Stimulated activated naive CD8-positive, alpha-beta T cell treated with anti-CD3 and anti-CD28 coated beads, Interleukin-15, amount 100 ng/mL, for 72 hours (primary cell): ENCODE measurements at regions not wholly inside any gene's neighbourhood (a gene's known extent, or its start where the extent isn't known, plus 50 kb on each side); places are given as distances from the start of the nearest gene placed in this dataset.

ENCODE experiments used
- ATAC-seq: fragments of 150-1000 bp; cut with Tn5 transposase; 2 replicates; pipeline ENCODE4 v1.10.0; 2021; ENCODE audit warnings: mild to moderate bottlenecking, moderate library complexity
- DNase-seq, 2 donors: peaks; one replicate each; pipeline ENCODE4 v3.0.0; 2021 to 2022
- H3K27ac Mint-ChIP-seq, 2 donors: one replicate each; pipeline ENCODE4 v1.8.0; 2022; ENCODE audit warnings: mild to moderate bottlenecking in 2 of 2, mixed read lengths in 2 of 2, moderate library complexity in 2 of 2
- H3K27me3 Mint-ChIP-seq: one replicate; pipeline ENCODE4 v1.8.0; 2022; ENCODE audit warnings: mixed read lengths
- H3K4me1 Mint-ChIP-seq: one replicate; pipeline ENCODE4 v1.8.0; 2022; ENCODE audit warnings: mild to moderate bottlenecking, mixed read lengths
- H3K4me3 Mint-ChIP-seq, 2 donors: one replicate each; pipeline ENCODE4 v1.8.0; 2022; ENCODE audit warnings: mild to moderate bottlenecking in 2 of 2, mixed read lengths in 2 of 2, moderate library complexity in 1 of 2
- H3K9me3 Mint-ChIP-seq, 2 donors: one replicate each; pipeline ENCODE4 v1.8.0; 2022; ENCODE audit warnings: mixed read lengths in 2 of 2

- peak overlapping the region in 1 of 2 donors; percentile 20 for H3K27ac Mint-ChIP-seq
- H3K9me3 Mint-ChIP-seq = no peaks in the 10 kb centered on the region
- H3K4me1 Mint-ChIP-seq = peaks cover 40% of the 10 kb centered on the region
Measured at GRCh38 chr17:36730857-36731490, 129.6 kb downstream of the MRM1 start.

GRCh38 chr17:36731811-36732210, 130.4 kb downstream of the MRM1 start:
- Mint-ChIP-seq H3K4me3 (no peak overlapping the region), H3K27me3 (peaks cover 40% of the 10 kb centered on the region), H3K4me1 (peaks cover 32% of the 10 kb centered on the region), H3K27ac (no peak overlapping the region), H3K9me3 (no peaks in the 10 kb centered on the region)
- ATAC-seq = no peak
- DNase-seq = no peak

More at GRCh38 chr17:36730857-36731490, 129.6 kb downstream of the MRM1 start:
- no peak for DNase-seq
- ATAC-seq = no peak
- Mint-ChIP-seq H3K4me3 (no peak overlapping the region), H3K27me3 (peaks cover 34% of the 10 kb centered on the region)

GRCh38 chr17:36732351-36732750, 131.0 kb downstream of the MRM1 start:
- Mint-ChIP-seq H3K27ac (peak overlapping the region in 1 of 2 donors; percentile 1), H3K9me3 (no peaks in the 10 kb centered on the region), H3K4me3 (no peak overlapping the region), H3K27me3 (peaks cover 40% of the 10 kb centered on the region), H3K4me1 (peaks cover 26% of the 10 kb centered on the region)
- DNase-seq (no peak), ATAC-seq (no peak)

GRCh38 chr17:36736201-36737156, 135.1 kb downstream of the MRM1 start:
- Mint-ChIP-seq H3K9me3 (no peaks in the 10 kb centered on the region), H3K27me3 (peaks cover 24% of the 10 kb centered on the region), H3K4me1 (no peaks in the 10 kb centered on the region), H3K4me3 (no peak overlapping the region), H3K27ac (no peak overlapping the region)
- DNase-seq (no peak), ATAC-seq (no peak)

- DNase-seq = no peak
- no peak overlapping the region for H3K4me3 Mint-ChIP-seq
- H3K4me1 Mint-ChIP-seq = no peaks in the 10 kb centered on the region
- H3K27me3 Mint-ChIP-seq = peaks cover 9% of the 10 kb centered on the region
- H3K9me3 Mint-ChIP-seq = no peaks in the 10 kb centered on the region
- ATAC-seq = no peak
- H3K27ac Mint-ChIP-seq = no peak overlapping the region
Measured at GRCh38 chr17:36739208-36739607, 137.8 kb downstream of the MRM1 start.

GRCh38 chr17:36740157-36740556, 138.8 kb downstream of the MRM1 start:
- no peak for ATAC-seq
- Mint-ChIP-seq H3K4me3 (no peak overlapping the region), H3K27ac (peak overlapping the region in 1 of 2 donors; percentile 13), H3K4me1 (no peaks in the 10 kb centered on the region), H3K27me3 (peaks cover 9% of the 10 kb centered on the region), H3K9me3 (no peaks in the 10 kb centered on the region)
- DNase-seq = no peak

GRCh38 chr17:36741019-36741902, 139.9 kb downstream of the MRM1 start:
- Mint-ChIP-seq H3K4me1 (no peaks in the 10 kb centered on the region), H3K27me3 (peaks cover 3% of the 10 kb centered on the region), H3K4me3 (no peak overlapping the region), H3K9me3 (no peaks in the 10 kb centered on the region), H3K27ac (peak overlapping the region in 1 of 2 donors; percentile 0)
- no peak for ATAC-seq
- DNase-seq = no peak

- no peak for DNase-seq
- Mint-ChIP-seq H3K27me3 (no peaks in the 10 kb centered on the region), H3K4me1 (no peaks in the 10 kb centered on the region), H3K9me3 (no peaks in the 10 kb centered on the region), H3K4me3 (no peak overlapping the region), H3K27ac (peak overlapping the region in 1 of 2 donors; percentile 0)
- ATAC-seq = no peak
Measured at GRCh38 chr17:36742267-36743000, 141.1 kb downstream of the MRM1 start.

- no peaks in the 10 kb centered on the region for H3K27me3 Mint-ChIP-seq
- DNase-seq (no peak), ATAC-seq (no peak)
- H3K27ac Mint-ChIP-seq = no peak overlapping the region
- H3K9me3 Mint-ChIP-seq = no peaks in the 10 kb centered on the region
- H3K4me3 Mint-ChIP-seq = no peak overlapping the region
- H3K4me1 Mint-ChIP-seq = no peaks in the 10 kb centered on the region
Measured at GRCh38 chr17:36743130-36743529, 141.7 kb downstream of the MRM1 start.

- Mint-ChIP-seq H3K4me1 (no peaks in the 10 kb centered on the region), H3K27ac (no peak overlapping the region), H3K27me3 (no peaks in the 10 kb centered on the region), H3K4me3 (no peak overlapping the region), H3K9me3 (no peaks in the 10 kb centered on the region)
- ATAC-seq = no peak
- no peak for DNase-seq
Measured at GRCh38 chr17:36746381-36747053, 145.1 kb downstream of the MRM1 start.

- Mint-ChIP-seq H3K27ac (no peak overlapping the region), H3K27me3 (no peaks in the 10 kb centered on the region), H3K4me3 (no peak overlapping the region), H3K4me1 (no peaks in the 10 kb centered on the region), H3K9me3 (no peaks in the 10 kb centered on the region)
- DNase-seq (no peak), ATAC-seq (no peak)
Measured at GRCh38 chr17:36747861-36748260, 146.5 kb downstream of the MRM1 start.

GRCh38 chr17:36748272-36748671, 146.9 kb downstream of the MRM1 start:
- no peak overlapping the region for H3K4me3 Mint-ChIP-seq
- H3K4me1 Mint-ChIP-seq = no peaks in the 10 kb centered on the region

GRCh38 chr17:36749493-36749892, 148.1 kb downstream of the MRM1 start:
- Mint-ChIP-seq H3K9me3 (no peaks in the 10 kb centered on the region), H3K4me3 (no peak overlapping the region), H3K27ac (peak overlapping the region; percentile 6 to 21), H3K4me1 (no peaks in the 10 kb centered on the region), H3K27me3 (no peaks in the 10 kb centered on the region)
- ATAC-seq = no peak
- no peak for DNase-seq

More at GRCh38 chr17:36748272-36748671, 146.9 kb downstream of the MRM1 start:
- DNase-seq = no peak
- no peak overlapping the region for H3K27ac Mint-ChIP-seq
- no peaks in the 10 kb centered on the region for H3K9me3 Mint-ChIP-seq
- no peak for ATAC-seq
- H3K27me3 Mint-ChIP-seq = no peaks in the 10 kb centered on the region

GRCh38 chr17:36750316-36750885, 149.0 kb downstream of the MRM1 start:
- ATAC-seq (no peak), DNase-seq (no peak)
- Mint-ChIP-seq H3K9me3 (no peaks in the 10 kb centered on the region), H3K4me1 (no peaks in the 10 kb centered on the region), H3K27ac (peak overlapping the region in 1 of 2 donors; percentile 21), H3K4me3 (no peak overlapping the region), H3K27me3 (no peaks in the 10 kb centered on the region)
